ENCODE measurements at regions not wholly inside any gene's neighbourhood (a gene's known extent, or its start where the extent isn't known, plus 50 kb on each side); places are given as distances from the start of the nearest gene placed in this dataset.
A peak's percentile ranks its signal among the peaks of the same experiment; 100 is the strongest.

DNA sequence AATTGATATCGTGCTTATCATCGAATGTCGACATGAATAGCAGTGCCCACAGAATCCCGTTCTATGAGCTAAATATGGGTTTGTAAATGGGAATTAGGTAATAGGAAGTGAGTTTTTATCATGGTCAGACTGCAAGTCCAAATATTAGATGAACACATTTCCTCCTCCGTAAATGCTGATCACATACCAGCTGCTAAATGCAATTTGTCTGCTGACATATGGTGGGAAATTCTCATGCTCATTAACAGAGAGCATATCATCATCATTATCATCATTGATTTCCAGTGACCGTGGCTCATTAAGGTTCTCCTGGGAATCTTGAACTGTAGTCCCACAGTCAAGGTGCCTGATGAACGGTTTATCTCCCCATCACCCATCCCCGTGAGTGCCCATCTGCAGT lies 998.8 kb upstream of the TMEM132C start:
- DNase-seq (ENCODE audit: low read depth in 2 of 2): peak; percentile 38 to 77
- no peak overlapping the region for H3K4me3 ChIP-seq (replicated peaks in 1 of 2; ENCODE audit: low read depth in 2 of 2, low read length in 2 of 2)
- TF ChIP-seq, protein P1, sequence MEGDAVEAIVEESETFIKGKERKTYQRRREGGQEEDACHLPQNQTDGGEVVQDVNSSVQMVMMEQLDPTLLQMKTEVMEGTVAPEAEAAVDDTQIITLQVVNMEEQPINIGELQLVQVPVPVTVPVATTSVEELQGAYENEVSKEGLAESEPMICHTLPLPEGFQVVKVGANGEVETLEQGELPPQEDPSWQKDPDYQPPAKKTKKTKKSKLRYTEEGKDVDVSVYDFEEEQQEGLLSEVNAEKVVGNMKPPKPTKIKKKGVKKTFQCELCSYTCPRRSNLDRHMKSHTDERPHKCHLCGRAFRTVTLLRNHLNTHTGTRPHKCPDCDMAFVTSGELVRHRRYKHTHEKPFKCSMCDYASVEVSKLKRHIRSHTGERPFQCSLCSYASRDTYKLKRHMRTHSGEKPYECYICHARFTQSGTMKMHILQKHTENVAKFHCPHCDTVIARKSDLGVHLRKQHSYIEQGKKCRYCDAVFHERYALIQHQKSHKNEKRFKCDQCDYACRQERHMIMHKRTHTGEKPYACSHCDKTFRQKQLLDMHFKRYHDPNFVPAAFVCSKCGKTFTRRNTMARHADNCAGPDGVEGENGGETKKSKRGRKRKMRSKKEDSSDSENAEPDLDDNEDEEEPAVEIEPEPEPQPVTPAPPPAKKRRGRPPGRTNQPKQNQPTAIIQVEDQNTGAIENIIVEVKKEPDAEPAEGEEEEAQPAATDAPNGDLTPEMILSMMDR (IDR thresholded peaks at IDR 0.05; ENCODE audit: low read depth, low read length): no peak

- TF ChIP-seq, protein P1 (IDR thresholded peaks at IDR 0.05; ENCODE audit: low read depth, low read length): no peak
- DNase-seq (ENCODE audit: low read depth in 2 of 2): no peak
- no peak overlapping the region for H3K4me3 ChIP-seq (replicated peaks in 1 of 2; ENCODE audit: low read depth in 2 of 2, low read length in 2 of 2)
These were observed 998.1 kb upstream of the TMEM132C start for GRCh38 chr12:127268706-127269425.

GRCh38 chr12:127270193-127270592 lies 996.8 kb upstream of the TMEM132C start:
- TF ChIP-seq, protein P1 (IDR thresholded peaks at IDR 0.05; ENCODE audit: low read depth, low read length): peak; percentile 9
- H3K4me3 ChIP-seq (replicated peaks in 1 of 2; ENCODE audit: low read depth in 2 of 2, low read length in 2 of 2): no peak overlapping the region
- DNase-seq (ENCODE audit: low read depth in 2 of 2): peak; percentile 73 to 100

DNA sequence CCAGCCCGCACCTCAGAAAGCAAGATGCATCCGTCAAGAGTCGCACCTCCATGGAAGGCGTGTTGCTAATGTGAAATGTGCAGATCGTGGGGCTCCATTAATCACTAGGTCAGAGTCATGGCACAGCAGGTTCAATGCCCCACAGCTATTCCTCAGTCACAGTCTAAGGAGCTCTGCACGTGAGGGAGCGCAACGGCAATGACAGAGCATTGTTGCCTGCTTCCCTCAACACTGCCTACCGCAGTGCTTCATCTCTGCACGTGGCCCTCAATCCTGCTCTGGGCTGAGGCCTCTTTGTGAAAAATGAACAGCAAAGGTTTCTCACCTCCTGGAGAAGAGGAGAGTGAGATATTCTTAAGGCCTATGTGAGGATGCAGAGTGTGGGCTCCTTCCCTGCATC lies 995.2 kb upstream of the TMEM132C start:
- DNase-seq (ENCODE audit: low read depth in 2 of 2): no peak
- TF ChIP-seq, protein P1 (IDR thresholded peaks at IDR 0.05; ENCODE audit: low read depth, low read length): no peak

DNA sequence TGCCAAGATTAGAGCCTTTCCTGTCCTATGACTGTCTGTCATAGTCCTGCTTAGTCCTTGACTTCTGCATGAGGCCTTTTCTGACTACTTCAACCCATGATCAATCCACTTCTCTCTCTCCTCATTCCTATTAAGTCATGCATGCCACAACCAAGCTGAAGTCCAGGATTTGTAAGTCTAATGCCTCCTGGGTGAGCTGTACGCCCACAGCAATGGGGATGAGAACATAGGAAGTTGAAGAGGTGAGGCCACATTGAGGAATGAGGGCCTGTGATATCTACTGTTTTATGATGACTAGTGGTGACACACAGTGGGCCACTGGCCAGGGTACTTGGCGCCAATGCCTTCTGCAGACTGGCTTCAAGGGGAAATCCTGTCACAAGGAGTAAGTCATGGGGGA lies 994.1 kb upstream of the TMEM132C start:
- no peak overlapping the region for H3K4me3 ChIP-seq (replicated peaks in 1 of 2; ENCODE audit: low read depth in 2 of 2, low read length in 2 of 2)
- peak; percentile 47 to 99 for DNase-seq (ENCODE audit: low read depth in 2 of 2)
- TF ChIP-seq, protein P1 (IDR thresholded peaks at IDR 0.05; ENCODE audit: low read depth, low read length): no peak

More for the DNA sequence above, 995.2 kb upstream of the TMEM132C start:
- no peak overlapping the region for H3K4me3 ChIP-seq (replicated peaks in 1 of 2; ENCODE audit: low read depth in 2 of 2, low read length in 2 of 2)

DNA sequence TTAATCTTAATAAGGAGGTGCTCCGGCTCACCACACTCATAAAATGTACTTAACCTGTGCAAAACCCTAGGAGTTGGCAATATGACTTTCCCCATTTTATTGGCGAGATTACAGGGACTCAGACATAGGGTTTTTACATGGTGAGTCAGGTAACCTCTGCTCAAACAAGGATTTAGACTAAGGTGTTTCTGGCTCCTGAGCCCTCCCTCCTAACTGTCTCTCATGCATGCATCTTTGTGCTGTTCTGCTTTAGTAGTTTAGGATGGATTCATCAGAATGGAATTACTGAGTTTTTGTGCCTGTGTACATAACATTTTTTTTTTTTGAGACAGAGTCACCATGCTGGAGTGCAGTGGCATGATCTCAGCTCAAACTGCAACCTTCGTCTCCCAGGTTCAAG lies 993.3 kb upstream of the TMEM132C start:
- DNase-seq (ENCODE audit: low read depth in 2 of 2): peak in 1 of 2 donors; percentile 79
- TF ChIP-seq, protein P1 (IDR thresholded peaks at IDR 0.05; ENCODE audit: low read depth, low read length): no peak
- H3K4me3 ChIP-seq (replicated peaks in 1 of 2; ENCODE audit: low read depth in 2 of 2, low read length in 2 of 2): no peak overlapping the region

GRCh38 chr12:127275416-127275815 lies 991.6 kb upstream of the TMEM132C start:
- no peak overlapping the region for H3K4me3 ChIP-seq (replicated peaks in 1 of 2; ENCODE audit: low read depth in 2 of 2, low read length in 2 of 2)
- TF ChIP-seq, protein P1 (IDR thresholded peaks at IDR 0.05; ENCODE audit: low read depth, low read length): no peak
- DNase-seq (ENCODE audit: low read depth in 2 of 2): no peak

Data from cardiac fibroblast (primary cell).